K562 (cell line): ENCODE measurements at regions not wholly inside any gene's neighbourhood (a gene's known extent, or its start where the extent isn't known, plus 50 kb on each side); places are given as distances from the start of the nearest gene placed in this dataset.

Experiments used
- ATAC-seq: fragments of 200-7000 bp; cut with Tn5 transposase; 3 replicates; pipeline ENCODE4 v1.9.1; 2020; ENCODE audit warnings: moderate library complexity
- BruUV-seq: library from RNA; stranded (reverse); fragments of 400-500 nt; replicated peaks from 2 replicates; lab custom pipeline; 2021; lab: Mats Ljungman, UMichigan
- CTCF ChIA-PET: fragments of 300-600 bp; formaldehyde crosslinking; extraction: SDS; loops from one replicate; lab custom pipeline; 2021; ENCODE audit warnings: low intra/inter-chr PET ratio; lab: Yijun Ruan, JAX
- POLR2A ChIA-PET: fragments of 300-600, 350-650 bp; sonication (Branson Sonifier 250); formaldehyde crosslinking; extraction: SDS; loops from one replicate; lab custom pipeline; 2021; ENCODE audit warnings: antibody characterized with exemption, inconsistent platforms; lab: Yijun Ruan, JAX
- DNase-seq, 4 experiments: peaks; one replicate each; pipeline versions ENCODE4 v3.0.0 to v3.0.0-alpha.2; 2011 to 2018; ENCODE audit warnings: low spot score in 3 of 4, mixed read lengths in 3 of 4; ENCODE audit errors: extremely low read depth in 1 of 4
- FAIRE-seq: peaks from 2 replicates; lab custom pipeline; 2011; peaks lifted over from hg19 to GRCh38; lab: Jason Lieb, UNC
- H2AFZ ChIP-seq: 2 replicates; pipeline ENCODE4 v1.6.0; 2011; ENCODE audit warnings: low read depth, low read length, control low read depth, inconsistent platforms
- H3K27ac ChIP-seq: fragments of 200-600 bp; 3 replicates; pipeline ENCODE4 v1.8.0; 2011; ENCODE audit warnings: low read depth, mild to moderate bottlenecking, control low read depth, inconsistent platforms, low read length, moderate library complexity, mixed read lengths; ENCODE audit errors: extremely low read depth
- H3K27me3 ChIP-seq, 2 experiments: fragments of 300-600 bp in 1 of 2; 2 replicates in 1 of 2; 3 replicates in 1 of 2; pipeline versions ENCODE4 v1.6.0 to v1.8.0; 2011; ENCODE audit warnings: inconsistent platforms in 2 of 2, low read length in 2 of 2, mild to moderate bottlenecking in 1 of 2, mixed read lengths in 1 of 2, moderate library complexity in 1 of 2; ENCODE audit not compliant: control insufficient read depth in 2 of 2, insufficient read depth in 2 of 2
- H3K36me3 ChIP-seq: fragments of 300-600 bp; 3 replicates; pipeline ENCODE4 v1.8.0; 2011; ENCODE audit warnings: mild to moderate bottlenecking, low read length, inconsistent platforms; ENCODE audit not compliant: control insufficient read depth, insufficient read depth
- H3K4me1 ChIP-seq, 2 experiments: fragments of 200-600 bp in 1 of 2; replicated peaks in 1 of 2; 2 replicates in 1 of 2; 3 replicates in 1 of 2; pipeline versions ENCODE4 v1.5.1 to v1.8.0; 2011; ENCODE audit warnings: inconsistent platforms in 2 of 2, low read length in 2 of 2, mild to moderate bottlenecking in 1 of 2, mixed read lengths in 1 of 2, moderate library complexity in 1 of 2; ENCODE audit not compliant: control insufficient read depth in 2 of 2, insufficient read depth in 2 of 2
- H3K4me2 ChIP-seq: 2 replicates; pipeline ENCODE4 v1.6.1; 2011; ENCODE audit warnings: low read length, control low read depth, inconsistent platforms, mixed read lengths; ENCODE audit not compliant: insufficient read depth
- H3K4me3 ChIP-seq: fragments of 200-600 bp; sonication (generic), shearing (Covaris generic); 2 replicates; pipeline ENCODE4 v1.5.1; 2016; ENCODE audit warnings: control low read depth, inconsistent platforms
- H3K79me2 ChIP-seq: fragments of 200-600 bp; 3 replicates; pipeline ENCODE4 v1.8.0; 2011; ENCODE audit warnings: low read length, inconsistent platforms; ENCODE audit not compliant: control insufficient read depth, insufficient read depth
- H3K9ac ChIP-seq, 2 experiments: 2 replicates each; pipeline versions ENCODE4 v1.6.0 to v1.6.1; 2011; ENCODE audit warnings: low read depth in 2 of 2, low read length in 2 of 2, control low read depth in 1 of 2, inconsistent platforms in 1 of 2, mild to moderate bottlenecking in 1 of 2, mixed read lengths in 1 of 2; ENCODE audit not compliant: insufficient read depth in 1 of 2
- H3K9me1 ChIP-seq: one replicate; pipeline ENCODE4 v1.6.0; 2011; ENCODE audit warnings: inconsistent platforms, mild to moderate bottlenecking, low read length, moderate library complexity; ENCODE audit not compliant: control insufficient read depth, insufficient read depth
- H3K9me3 ChIP-seq: replicated peaks from 2 replicates; pipeline ENCODE4 v1.5.1; 2011; ENCODE audit warnings: low read depth, low read length, inconsistent platforms; ENCODE audit not compliant: control insufficient read depth, insufficient read depth
- H4K20me1 ChIP-seq: replicated peaks from 2 replicates; pipeline ENCODE4 v1.6.1; 2011; ENCODE audit warnings: low read length, inconsistent platforms, mixed read lengths; ENCODE audit not compliant: control insufficient read depth, insufficient read depth
- CAMTA2 ChIP-seq: fragments of 250-450 bp; sonication (Bioruptor Pico); conservative IDR thresholded peaks from 2 replicates; pipeline ENCODE4 v1.5.1; 2022
- GATAD2A ChIP-seq: fragments of 450-650 bp; IDR thresholded peaks from 2 replicates; pipeline ENCODE4 v1.6.1; 2017
- SAP30 ChIP-seq: fragments of 200-600 bp; sonication (generic); IDR thresholded peaks from 2 replicates; pipeline ENCODE4 v1.6.1; 2012; ENCODE audit warnings: borderline replicate concordance, low read depth, mild to moderate bottlenecking, moderate library complexity, low read length, control low read depth, inconsistent platforms; ENCODE audit not compliant: insufficient read depth, poor library complexity, severe bottlenecking
- ZNF212 ChIP-seq: fragments of 450-650 bp; formaldehyde crosslinking; IDR thresholded peaks from 2 replicates; pipeline ENCODE4 v1.4.0; 2020; ENCODE audit warnings: mild to moderate bottlenecking
- ZNF707 ChIP-seq: fragments of 250-450 bp; sonication (Bioruptor Pico); conservative IDR thresholded peaks from 2 replicates; pipeline ENCODE4 v1.8.0; 2022; ENCODE audit warnings: inconsistent platforms, mild to moderate bottlenecking, moderate library complexity
- WGBS: fragments of 100-300 bp; shearing (Covaris generic); methylation state at CpG from one replicate; pipeline ENCODE4 v1.1.6; 2016; ENCODE audit warnings: low coverage, mixed read lengths; ENCODE audit not compliant: insufficient coverage; ENCODE audit errors: missing lambda C conversion rate; 5-methylcytosine and 5-hydroxymethylcytosine counted together
- in situ Hi-C: fragments of 300-500 bp; cut with MboI; formaldehyde crosslinking; loops from 4 replicates; pipeline ENCODE4 v1.15.0; 2018; ENCODE audit warnings: inconsistent platforms, mixed read lengths
- intact Hi-C: fragments of 100-400 bp; cut with micrococcal nuclease; formaldehyde crosslinking; loops from 2 replicates; pipeline ENCODE4 v1.14.2; 2022
- TF ChIP-seq, protein P1 (sequence below): sonication (generic); formaldehyde crosslinking; IDR thresholded peaks from 2 replicates; pipeline ENCODE4 v1.8.1; 2023; ENCODE audit warnings: mild to moderate bottlenecking, missing genetic modification reagents, moderate library complexity
- TF ChIP-seq, protein P2 (sequence below): fragments of 250-450 bp; sonication (Bioruptor Pico); IDR thresholded peaks from 2 replicates; pipeline ENCODE4 v1.4.0; 2020; ENCODE audit warnings: borderline replicate concordance
- TF ChIP-seq, protein P3 (sequence below): sonication (generic); formaldehyde crosslinking; IDR thresholded peaks from 2 replicates; pipeline ENCODE4 v1.8.0; 2022; ENCODE audit warnings: mild to moderate bottlenecking, missing genetic modification reagents
- TF ChIP-seq, protein P4 (sequence below): sonication (generic); formaldehyde crosslinking; IDR thresholded peaks from 2 replicates; pipeline ENCODE4 v1.8.1; 2023; ENCODE audit warnings: mild to moderate bottlenecking, missing genetic modification reagents

DNA sequence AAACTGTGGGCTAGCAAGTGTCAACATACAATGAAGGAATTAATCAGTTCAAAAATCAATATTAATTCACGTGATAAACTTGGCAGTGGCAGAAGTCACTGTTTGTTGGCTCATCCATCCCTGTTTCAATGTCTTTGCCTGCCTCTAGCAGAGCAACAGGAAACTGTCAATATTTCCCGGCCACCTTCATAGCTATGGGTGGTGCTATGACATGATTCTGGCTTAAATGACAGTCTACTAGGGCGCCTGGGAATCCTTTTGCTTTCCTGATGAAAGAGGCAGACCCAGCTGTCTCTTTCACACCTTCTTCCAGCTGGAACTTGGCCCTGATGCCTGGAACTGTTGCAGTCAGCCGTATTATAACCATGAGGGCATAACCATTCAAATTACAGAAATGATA lies 72.1 kb upstream of the DNAH5 start:
- no peak for FAIRE-seq
- Histone ChIP-seq H2AFZ (no peak overlapping the region), H3K79me2 (no peaks in the 10 kb centered on the region), H4K20me1 (no peaks in the 10 kb centered on the region), H3K9ac (no peak overlapping the region), H3K36me3 (no peaks in the 10 kb centered on the region), H3K27me3 (peaks cover 4 to 10% of the 10 kb centered on the region in 2 experiments; a peak in 2 of 5 replicates), H3K4me1 (peaks cover 0 to 4% of the 10 kb centered on the region in 2 experiments; a peak in 1 of 5 replicates), H3K4me2 (no peak overlapping the region), H3K9me3 (no peaks in the 10 kb centered on the region), H3K9me1 (no peaks in the 10 kb centered on the region), H3K27ac (no peak overlapping the region), H3K4me3 (no peak overlapping the region)
- POLR2A ChIA-PET, result no interaction called here
- intact Hi-C loops (no loop called here), in situ Hi-C loops (no loop called here)
- DNase-seq, result no peak
- 0% methylated on average over 4 of the region's 4 CpGs for WGBS
- BruUV-seq, result no TSS peak
- no peak for ATAC-seq
- CTCF ChIA-PET, result no interaction called here
- TF ChIP-seq, protein P1, sequence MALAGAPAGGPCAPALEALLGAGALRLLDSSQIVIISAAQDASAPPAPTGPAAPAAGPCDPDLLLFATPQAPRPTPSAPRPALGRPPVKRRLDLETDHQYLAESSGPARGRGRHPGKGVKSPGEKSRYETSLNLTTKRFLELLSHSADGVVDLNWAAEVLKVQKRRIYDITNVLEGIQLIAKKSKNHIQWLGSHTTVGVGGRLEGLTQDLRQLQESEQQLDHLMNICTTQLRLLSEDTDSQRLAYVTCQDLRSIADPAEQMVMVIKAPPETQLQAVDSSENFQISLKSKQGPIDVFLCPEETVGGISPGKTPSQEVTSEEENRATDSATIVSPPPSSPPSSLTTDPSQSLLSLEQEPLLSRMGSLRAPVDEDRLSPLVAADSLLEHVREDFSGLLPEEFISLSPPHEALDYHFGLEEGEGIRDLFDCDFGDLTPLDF (CRISPR knock-in tag), result no peak
- no peak for TF ChIP-seq ZNF707
- TF ChIP-seq, protein P2, sequence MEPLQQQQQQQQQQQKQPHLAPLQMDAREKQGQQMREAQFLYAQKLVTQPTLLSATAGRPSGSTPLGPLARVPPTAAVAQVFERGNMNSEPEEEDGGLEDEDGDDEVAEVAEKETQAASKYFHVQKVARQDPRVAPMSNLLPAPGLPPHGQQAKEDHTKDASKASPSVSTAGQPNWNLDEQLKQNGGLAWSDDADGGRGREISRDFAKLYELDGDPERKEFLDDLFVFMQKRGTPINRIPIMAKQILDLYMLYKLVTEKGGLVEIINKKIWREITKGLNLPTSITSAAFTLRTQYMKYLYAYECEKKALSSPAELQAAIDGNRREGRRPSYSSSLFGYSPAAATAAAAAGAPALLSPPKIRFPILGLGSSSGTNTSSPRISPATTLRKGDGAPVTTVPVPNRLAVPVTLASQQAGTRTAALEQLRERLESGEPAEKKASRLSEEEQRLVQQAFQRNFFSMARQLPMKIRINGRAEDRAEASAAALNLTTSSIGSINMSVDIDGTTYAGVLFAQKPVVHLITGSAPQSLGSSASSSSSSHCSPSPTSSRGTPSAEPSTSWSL (CRISPR knock-in tag), result no peak
- TF ChIP-seq, protein P3, sequence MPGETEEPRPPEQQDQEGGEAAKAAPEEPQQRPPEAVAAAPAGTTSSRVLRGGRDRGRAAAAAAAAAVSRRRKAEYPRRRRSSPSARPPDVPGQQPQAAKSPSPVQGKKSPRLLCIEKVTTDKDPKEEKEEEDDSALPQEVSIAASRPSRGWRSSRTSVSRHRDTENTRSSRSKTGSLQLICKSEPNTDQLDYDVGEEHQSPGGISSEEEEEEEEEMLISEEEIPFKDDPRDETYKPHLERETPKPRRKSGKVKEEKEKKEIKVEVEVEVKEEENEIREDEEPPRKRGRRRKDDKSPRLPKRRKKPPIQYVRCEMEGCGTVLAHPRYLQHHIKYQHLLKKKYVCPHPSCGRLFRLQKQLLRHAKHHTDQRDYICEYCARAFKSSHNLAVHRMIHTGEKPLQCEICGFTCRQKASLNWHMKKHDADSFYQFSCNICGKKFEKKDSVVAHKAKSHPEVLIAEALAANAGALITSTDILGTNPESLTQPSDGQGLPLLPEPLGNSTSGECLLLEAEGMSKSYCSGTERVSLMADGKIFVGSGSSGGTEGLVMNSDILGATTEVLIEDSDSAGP (CRISPR knock-in tag), result no peak
- TF ChIP-seq CAMTA2, result no peak
- TF ChIP-seq ZNF212 (CRISPR knock-in tag), result no peak
- TF ChIP-seq, protein P4, sequence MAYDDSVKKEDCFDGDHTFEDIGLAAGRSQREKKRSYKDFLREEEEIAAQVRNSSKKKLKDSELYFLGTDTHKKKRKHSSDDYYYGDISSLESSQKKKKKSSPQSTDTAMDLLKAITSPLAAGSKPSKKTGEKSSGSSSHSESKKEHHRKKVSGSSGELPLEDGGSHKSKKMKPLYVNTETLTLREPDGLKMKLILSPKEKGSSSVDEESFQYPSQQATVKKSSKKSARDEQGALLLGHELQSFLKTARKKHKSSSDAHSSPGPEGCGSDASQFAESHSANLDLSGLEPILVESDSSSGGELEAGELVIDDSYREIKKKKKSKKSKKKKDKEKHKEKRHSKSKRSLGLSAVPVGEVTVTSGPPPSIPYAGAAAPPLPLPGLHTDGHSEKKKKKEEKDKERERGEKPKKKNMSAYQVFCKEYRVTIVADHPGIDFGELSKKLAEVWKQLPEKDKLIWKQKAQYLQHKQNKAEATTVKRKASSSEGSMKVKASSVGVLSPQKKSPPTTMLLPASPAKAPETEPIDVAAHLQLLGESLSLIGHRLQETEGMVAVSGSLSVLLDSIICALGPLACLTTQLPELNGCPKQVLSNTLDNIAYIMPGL (CRISPR knock-in tag), result no peak
- no peak for TF ChIP-seq GATAD2A
- TF ChIP-seq SAP30, result no peak
